Cardiac fibroblast (primary cell): ENCODE measurements at regions not wholly inside any gene's neighbourhood (a gene's known extent, or its start where the extent isn't known, plus 50 kb on each side); places are given as distances from the start of the nearest gene placed in this dataset.

Source experiments
- DNase-seq, 2 donors: peaks; one replicate each; pipeline versions ENCODE4 v3.0.0 to v3.0.0-alpha.2; 2010; ENCODE audit warnings: low read depth in 2 of 2
- H3K4me3 ChIP-seq, 2 donors: replicated peaks in 1 of 2; 1 replicate in 1 of 2; 2 replicates in 1 of 2; pipeline ENCODE4 v1.5.1; 2011; ENCODE audit warnings: low read depth in 2 of 2, low read length in 2 of 2, mild to moderate bottlenecking in 2 of 2, moderate library complexity in 1 of 2
- CTCF ChIP-seq: IDR thresholded peaks from one replicate; pipeline ENCODE4 v1.5.1; 2011; ENCODE audit warnings: low read depth, mild to moderate bottlenecking, low read length, inconsistent platforms

DNA sequence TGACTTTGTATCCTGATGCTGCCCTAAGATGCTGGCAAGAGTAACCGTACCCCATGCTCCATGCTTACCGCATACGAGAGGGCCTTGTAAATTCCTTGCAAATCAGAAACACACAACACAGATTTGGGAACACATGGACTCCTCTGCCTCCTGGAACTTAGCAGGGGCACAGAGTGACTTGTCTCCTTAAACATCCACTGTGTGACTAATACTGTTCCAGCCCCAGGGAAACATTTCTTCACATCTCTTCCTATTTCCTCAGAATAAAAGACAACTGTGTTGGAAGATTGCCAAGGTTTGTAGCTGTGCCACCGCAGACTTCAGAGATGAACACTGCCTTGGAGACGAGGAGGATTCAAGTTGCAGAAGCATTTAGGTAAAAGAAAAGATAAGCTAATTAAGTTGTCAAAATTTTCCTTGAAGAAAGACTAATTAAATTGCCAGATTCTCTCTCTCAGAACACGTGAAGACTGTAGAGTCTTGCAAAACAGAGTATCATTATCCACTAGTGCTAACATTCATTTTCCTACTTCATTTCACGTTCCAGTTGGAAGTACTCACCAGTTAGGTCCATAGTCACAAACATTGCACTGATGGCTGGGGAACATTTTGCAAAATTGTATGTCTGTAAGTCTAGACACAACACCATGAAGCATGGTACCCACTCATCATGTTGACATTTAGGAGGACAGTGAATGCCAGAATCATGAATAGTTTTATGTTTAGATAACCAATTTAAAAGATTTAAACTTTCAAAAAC is 188.8 kb downstream of the TSN start:
- DNase-seq = peak; percentile 86 to 97
- no peak for TF ChIP-seq CTCF

GRCh38 chr2:121947674-121948073 is 192.2 kb downstream of the TSN start:
- no peak for DNase-seq
- no peak for TF ChIP-seq CTCF
- H3K4me3 ChIP-seq = no peak overlapping the region

More for the DNA sequence above, 188.8 kb downstream of the TSN start:
- no peak overlapping the region for H3K4me3 ChIP-seq

GRCh38 chr2:121949271-121949670 is 193.8 kb downstream of the TSN start:
- DNase-seq = no peak
- no peak overlapping the region for H3K4me3 ChIP-seq
- TF ChIP-seq CTCF = no peak

DNA sequence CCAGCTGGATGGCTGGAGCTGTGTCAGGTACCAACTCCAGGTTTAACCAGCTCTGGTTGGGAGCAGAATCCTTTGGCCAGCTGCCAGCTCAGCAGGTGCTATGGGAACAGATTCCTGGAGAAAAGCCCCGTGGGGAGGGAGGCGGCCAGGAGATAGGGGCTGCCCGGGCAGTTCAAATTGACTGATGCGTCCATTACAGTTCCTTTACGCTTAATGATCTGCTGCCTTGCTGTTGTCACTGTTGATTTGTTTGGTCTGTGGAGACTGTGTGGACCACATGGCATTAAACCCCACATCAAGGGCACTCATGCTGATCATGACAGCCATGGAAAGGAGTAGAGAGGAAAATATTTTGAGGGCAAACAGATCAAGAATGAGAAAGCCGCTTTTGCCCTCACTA is 200.0 kb downstream of the TSN start:
- no peak for TF ChIP-seq CTCF
- DNase-seq = no peak
- no peak overlapping the region for H3K4me3 ChIP-seq

- no peak for TF ChIP-seq CTCF
- H3K4me3 ChIP-seq = no peak overlapping the region
These were observed 200.4 kb downstream of the TSN start for GRCh38 chr2:121955872-121956271.

GRCh38 chr2:121960251-121960650 is 204.8 kb downstream of the TSN start:
- TF ChIP-seq CTCF = no peak
- H3K4me3 ChIP-seq = no peak overlapping the region
- DNase-seq = no peak

More at GRCh38 chr2:121955872-121956271, 200.4 kb downstream of the TSN start:
- no peak for DNase-seq

GRCh38 chr2:121961761-121962160 is 206.3 kb downstream of the TSN start:
- no peak overlapping the region for H3K4me3 ChIP-seq
- no peak for TF ChIP-seq CTCF
- DNase-seq = no peak
